D721Med (cell line): ENCODE measurements at regions not wholly inside any gene's neighbourhood (a gene's known extent, or its start where the extent isn't known, plus 50 kb on each side); places are given as distances from the start of the nearest gene placed in this dataset.

Source experiments
- DNase-seq: peaks from one replicate; pipeline ENCODE4 v3.0.0; 2011; ENCODE audit warnings: low spot score; ENCODE audit not compliant: insufficient read length
- FAIRE-seq: peaks from 2 replicates; lab custom pipeline; 2011; peaks lifted over from hg19 to GRCh38; lab: Jason Lieb, UNC
- TF ChIP-seq, protein P1 (sequence below): IDR thresholded peaks from 2 replicates; pipeline ENCODE4 v1.5.1; 2012; ENCODE audit warnings: mild to moderate bottlenecking, control low read depth; ENCODE audit not compliant: insufficient read depth; ENCODE audit errors: missing control alignments

- FAIRE-seq (no peak), DNase-seq (no peak)
- TF ChIP-seq, protein P1, sequence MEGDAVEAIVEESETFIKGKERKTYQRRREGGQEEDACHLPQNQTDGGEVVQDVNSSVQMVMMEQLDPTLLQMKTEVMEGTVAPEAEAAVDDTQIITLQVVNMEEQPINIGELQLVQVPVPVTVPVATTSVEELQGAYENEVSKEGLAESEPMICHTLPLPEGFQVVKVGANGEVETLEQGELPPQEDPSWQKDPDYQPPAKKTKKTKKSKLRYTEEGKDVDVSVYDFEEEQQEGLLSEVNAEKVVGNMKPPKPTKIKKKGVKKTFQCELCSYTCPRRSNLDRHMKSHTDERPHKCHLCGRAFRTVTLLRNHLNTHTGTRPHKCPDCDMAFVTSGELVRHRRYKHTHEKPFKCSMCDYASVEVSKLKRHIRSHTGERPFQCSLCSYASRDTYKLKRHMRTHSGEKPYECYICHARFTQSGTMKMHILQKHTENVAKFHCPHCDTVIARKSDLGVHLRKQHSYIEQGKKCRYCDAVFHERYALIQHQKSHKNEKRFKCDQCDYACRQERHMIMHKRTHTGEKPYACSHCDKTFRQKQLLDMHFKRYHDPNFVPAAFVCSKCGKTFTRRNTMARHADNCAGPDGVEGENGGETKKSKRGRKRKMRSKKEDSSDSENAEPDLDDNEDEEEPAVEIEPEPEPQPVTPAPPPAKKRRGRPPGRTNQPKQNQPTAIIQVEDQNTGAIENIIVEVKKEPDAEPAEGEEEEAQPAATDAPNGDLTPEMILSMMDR: no peak
These were observed 221.5 kb upstream of the SOX9 start for GRCh38 chr17:71899317-71899716.

- DNase-seq (no peak), FAIRE-seq (no peak)
- TF ChIP-seq, protein P1: no peak
These were observed 220.1 kb upstream of the SOX9 start for GRCh38 chr17:71900621-71901229.

GRCh38 chr17:71902894-71903506 is 217.8 kb upstream of the SOX9 start:
- DNase-seq (no peak), FAIRE-seq (no peak)
- TF ChIP-seq, protein P1: no peak

GRCh38 chr17:71905376-71906031 is 215.3 kb upstream of the SOX9 start:
- DNase-seq: no peak
- FAIRE-seq: no peak
- TF ChIP-seq, protein P1: no peak

GRCh38 chr17:71909155-71909554 is 211.7 kb upstream of the SOX9 start:
- no peak for DNase-seq
- no peak for FAIRE-seq
- TF ChIP-seq, protein P1: no peak

DNA sequence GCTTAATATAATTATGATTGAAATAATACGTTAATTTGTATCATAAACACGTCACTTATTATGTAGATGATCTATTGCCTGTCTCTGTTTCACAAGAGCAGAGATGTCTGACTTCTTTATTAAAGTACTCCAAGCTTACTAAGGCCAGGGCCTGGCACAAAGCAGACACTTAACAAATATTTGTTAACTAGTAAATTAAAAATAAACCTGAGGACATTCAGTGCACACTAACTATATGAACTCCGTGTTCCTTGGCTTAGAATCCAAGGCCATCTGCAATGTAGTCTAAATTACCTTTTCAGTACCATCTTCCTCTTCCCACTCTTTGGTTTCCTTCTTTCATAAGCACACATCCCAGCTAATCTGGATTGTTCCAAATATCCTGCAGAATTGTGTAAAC is 210.8 kb upstream of the SOX9 start:
- no peak for FAIRE-seq
- TF ChIP-seq, protein P1: no peak
- no peak for DNase-seq

DNA sequence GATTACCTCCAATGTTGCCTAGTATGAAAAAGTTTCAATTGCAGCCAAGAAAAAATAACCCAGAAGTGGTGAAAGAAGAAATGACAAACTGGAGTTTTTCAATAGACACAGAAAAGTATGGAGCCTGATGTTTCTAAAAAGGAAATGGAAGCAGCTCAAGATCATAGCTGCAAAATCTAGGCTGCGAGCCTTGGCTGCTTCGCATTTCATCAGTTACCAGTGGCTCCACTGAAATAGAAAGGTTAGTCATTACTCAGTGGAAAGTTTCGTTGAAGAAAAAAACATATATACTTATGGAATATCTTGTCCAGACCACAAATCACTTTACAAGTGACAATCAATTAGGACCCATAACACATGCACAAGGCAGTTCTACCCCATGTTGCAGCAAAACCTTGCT is 206.8 kb upstream of the SOX9 start:
- FAIRE-seq: no peak
- no peak for DNase-seq
- TF ChIP-seq, protein P1: no peak
